Gastrocnemius medialis (tissue), 4 donors: ENCODE measurements at regions not wholly inside any gene's neighbourhood (a gene's known extent, or its start where the extent isn't known, plus 50 kb on each side); places are given as distances from the start of the nearest gene placed in this dataset.

ENCODE experiments used
- ATAC-seq, 2 donors: fragments of 150-250 bp; one replicate each; pipeline ENCODE4 v1.9.1; 2016
- DNase-seq, 2 donors: peaks; one replicate each; pipeline ENCODE4 v3.0.0-alpha.2; 2019
- H3K27ac ChIP-seq, 4 donors: fragments of 200-600 bp; sonication (generic); 1 replicate in 1 of 4; 2 replicates in 3 of 4; pipeline ENCODE4 v1.5.1; 2016 to 2018; ENCODE audit warnings: mild to moderate bottlenecking in 2 of 4, moderate library complexity in 1 of 4
- H3K27me3 ChIP-seq, 3 donors: fragments of 200-600 bp; sonication (generic) in 2 of 3; 1 replicate in 1 of 3; 2 replicates in 2 of 3; pipeline versions ENCODE4 v1.5.1 to v1.6.0; 2016 to 2019; ENCODE audit warnings: mild to moderate bottlenecking in 1 of 3, moderate library complexity in 1 of 3
- H3K36me3 ChIP-seq, 2 donors: fragments of 200-600 bp; sonication (generic) in 1 of 2; one replicate each; pipeline ENCODE4 v1.5.1; 2017 to 2018
- H3K4me1 ChIP-seq, 2 donors: fragments of 200-600 bp; sonication (generic) in 1 of 2; one replicate each; pipeline ENCODE4 v1.5.1; 2016 to 2017; ENCODE audit warnings: mild to moderate bottlenecking in 2 of 2
- H3K4me3 ChIP-seq, 4 donors: fragments of 200-600 bp; sonication (generic) in 3 of 4; 1 replicate in 1 of 4; 2 replicates in 3 of 4; pipeline ENCODE4 v1.5.1; 2016 to 2019; ENCODE audit warnings: mild to moderate bottlenecking in 2 of 4
- H3K9me3 ChIP-seq, 3 donors: fragments of 200-600 bp; sonication (generic) in 2 of 3; 1 replicate in 1 of 3; 2 replicates in 2 of 3; pipeline ENCODE4 v1.5.1; 2016 to 2019
- POLR2A ChIP-seq, 2 donors: fragments of 450-650 bp; IDR thresholded peaks; one replicate each; pipeline ENCODE4 v1.6.1; 2017; ENCODE audit warnings: antibody characterized with exemption in 2 of 2, mild to moderate bottlenecking in 2 of 2, moderate library complexity in 2 of 2
- in situ Hi-C, 4 donors: fragments of 200-750 bp; cut with MboI; loops; one replicate each; pipeline versions ENCODE4 v1.15.0 to v1.8.0; 2017; ENCODE audit warnings: low sequenced_read_pairs in 4 of 4
- intact Hi-C: fragments of 100-400 bp; cut with DNase I; formaldehyde crosslinking; loops from one replicate; pipeline ENCODE4 v1.15.1; 2023; ENCODE audit warnings: low total_unique reads
- TF ChIP-seq, protein P1 (sequence below), 5 experiments: fragments of 450-650 bp in 3 of 5; fragments of 200-600 bp in 2 of 5; sonication (generic) in 2 of 5; IDR thresholded peaks in 4 of 5; conservative IDR thresholded peaks in 1 of 5; 1 replicate in 4 of 5; 2 replicates in 1 of 5; pipeline ENCODE4 v1.5.1; 2016 to 2019; ENCODE audit warnings: antibody characterized with exemption in 5 of 5, mild to moderate bottlenecking in 3 of 5, moderate library complexity in 3 of 5

DNA sequence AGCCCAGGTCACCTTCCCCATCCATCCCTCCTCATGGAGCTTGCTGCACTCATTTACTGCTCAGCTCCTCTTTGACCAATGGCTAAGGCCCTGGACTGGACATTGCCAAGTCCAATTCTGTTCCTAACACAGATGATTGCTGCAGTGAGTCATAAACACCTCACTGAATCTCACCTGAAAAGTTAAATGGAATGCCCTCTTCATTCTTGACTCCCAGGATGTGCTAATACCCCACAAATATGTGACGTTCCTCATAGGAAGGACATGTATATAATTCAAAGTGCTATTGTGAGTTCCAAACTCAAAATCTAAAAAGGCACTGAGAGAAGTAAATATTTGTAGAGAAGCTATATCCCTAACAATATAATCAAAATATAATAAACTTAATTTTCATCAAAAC lies 73.5 kb upstream of the DLX6 start:
- Histone ChIP-seq H3K4me1 (no peaks in the 10 kb centered on the region), H3K27me3 (no peaks in the 10 kb centered on the region), H3K9me3 (no peaks in the 10 kb centered on the region), H3K36me3 (no peaks in the 10 kb centered on the region), H3K27ac (no peak overlapping the region), H3K4me3 (no peak overlapping the region)
- intact Hi-C loops (no loop called here), in situ Hi-C loops (no loop called here)
- no peak for TF ChIP-seq POLR2A (IDR thresholded peaks at IDR 0.05)
- TF ChIP-seq, protein P1, sequence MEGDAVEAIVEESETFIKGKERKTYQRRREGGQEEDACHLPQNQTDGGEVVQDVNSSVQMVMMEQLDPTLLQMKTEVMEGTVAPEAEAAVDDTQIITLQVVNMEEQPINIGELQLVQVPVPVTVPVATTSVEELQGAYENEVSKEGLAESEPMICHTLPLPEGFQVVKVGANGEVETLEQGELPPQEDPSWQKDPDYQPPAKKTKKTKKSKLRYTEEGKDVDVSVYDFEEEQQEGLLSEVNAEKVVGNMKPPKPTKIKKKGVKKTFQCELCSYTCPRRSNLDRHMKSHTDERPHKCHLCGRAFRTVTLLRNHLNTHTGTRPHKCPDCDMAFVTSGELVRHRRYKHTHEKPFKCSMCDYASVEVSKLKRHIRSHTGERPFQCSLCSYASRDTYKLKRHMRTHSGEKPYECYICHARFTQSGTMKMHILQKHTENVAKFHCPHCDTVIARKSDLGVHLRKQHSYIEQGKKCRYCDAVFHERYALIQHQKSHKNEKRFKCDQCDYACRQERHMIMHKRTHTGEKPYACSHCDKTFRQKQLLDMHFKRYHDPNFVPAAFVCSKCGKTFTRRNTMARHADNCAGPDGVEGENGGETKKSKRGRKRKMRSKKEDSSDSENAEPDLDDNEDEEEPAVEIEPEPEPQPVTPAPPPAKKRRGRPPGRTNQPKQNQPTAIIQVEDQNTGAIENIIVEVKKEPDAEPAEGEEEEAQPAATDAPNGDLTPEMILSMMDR (IDR thresholded peaks at IDR 0.05 in 4 of 5, conservative IDR thresholded peaks at IDR 0.05 in 1 of 5) = no peak
- no peak for ATAC-seq
- no peak for DNase-seq

DNA sequence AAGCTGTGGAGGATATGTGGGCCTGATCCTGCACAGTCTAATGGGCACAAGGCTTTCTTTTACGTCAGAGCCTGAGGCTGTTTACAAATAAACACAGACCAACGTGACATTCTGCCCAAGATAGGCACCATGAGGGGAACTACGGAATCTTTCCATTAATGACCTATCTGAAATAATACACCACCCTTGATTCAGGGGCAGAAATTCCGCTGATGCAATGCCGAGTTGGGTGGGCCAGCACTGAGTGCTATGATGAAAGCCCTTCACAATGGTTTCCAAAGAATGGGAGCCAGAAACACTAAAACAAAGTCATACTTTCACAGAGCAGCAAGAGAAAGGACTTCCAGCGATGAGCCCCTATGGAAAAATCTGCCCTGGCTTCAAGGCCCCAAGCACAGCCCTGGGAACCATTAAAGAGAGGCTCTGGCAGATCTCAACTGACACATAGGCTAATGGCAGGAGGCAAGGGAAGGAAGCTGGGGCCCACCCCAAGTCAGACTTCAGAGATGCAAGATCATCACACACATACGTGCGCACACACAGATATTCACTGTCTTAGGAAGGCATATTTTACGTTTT lies 72.2 kb upstream of the DLX6 start:
- H3K27me3 ChIP-seq = no peaks in the 10 kb centered on the region
- DNase-seq = no peak
- H3K4me3 ChIP-seq = no peak overlapping the region
- H3K4me1 ChIP-seq = no peaks in the 10 kb centered on the region
- no peaks in the 10 kb centered on the region for H3K36me3 ChIP-seq
- intact Hi-C loops (no loop called here), in situ Hi-C loops (no loop called here)
- H3K9me3 ChIP-seq = no peaks in the 10 kb centered on the region
- TF ChIP-seq, protein P1 (IDR thresholded peaks at IDR 0.05 in 4 of 5, conservative IDR thresholded peaks at IDR 0.05 in 1 of 5) = no peak
- TF ChIP-seq POLR2A (IDR thresholded peaks at IDR 0.05) = no peak
- ATAC-seq = no peak
- no peak overlapping the region for H3K27ac ChIP-seq

DNA sequence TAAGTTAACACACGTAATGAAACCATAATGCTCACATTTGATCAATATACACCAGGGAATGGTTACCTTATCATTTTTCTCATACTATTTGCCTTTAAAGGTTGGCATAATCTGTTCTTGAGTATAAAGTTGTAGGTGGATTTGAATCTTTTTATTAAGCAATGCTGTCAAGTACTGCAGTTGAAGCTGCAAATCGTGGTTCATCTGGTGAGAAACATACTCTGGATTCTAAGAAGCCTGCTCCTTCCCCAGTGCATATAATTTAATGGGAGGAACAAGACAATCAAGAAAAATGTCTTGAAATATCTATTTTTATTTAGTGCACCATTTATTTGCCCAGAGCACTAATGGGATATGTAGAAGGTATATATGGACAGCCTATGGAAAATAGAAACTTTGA lies 68.7 kb upstream of the DLX6 start:
- intact Hi-C loops = no loop called here
- Histone ChIP-seq H3K27me3 (no peaks in the 10 kb centered on the region), H3K4me1 (no peaks in the 10 kb centered on the region), H3K4me3 (no peak overlapping the region), H3K9me3 (no peaks in the 10 kb centered on the region), H3K27ac (no peak overlapping the region), H3K36me3 (no peaks in the 10 kb centered on the region)
- in situ Hi-C loops = no loop called here
- no peak for TF ChIP-seq POLR2A (IDR thresholded peaks at IDR 0.05)
- ATAC-seq (no peak), DNase-seq (no peak)

DNA sequence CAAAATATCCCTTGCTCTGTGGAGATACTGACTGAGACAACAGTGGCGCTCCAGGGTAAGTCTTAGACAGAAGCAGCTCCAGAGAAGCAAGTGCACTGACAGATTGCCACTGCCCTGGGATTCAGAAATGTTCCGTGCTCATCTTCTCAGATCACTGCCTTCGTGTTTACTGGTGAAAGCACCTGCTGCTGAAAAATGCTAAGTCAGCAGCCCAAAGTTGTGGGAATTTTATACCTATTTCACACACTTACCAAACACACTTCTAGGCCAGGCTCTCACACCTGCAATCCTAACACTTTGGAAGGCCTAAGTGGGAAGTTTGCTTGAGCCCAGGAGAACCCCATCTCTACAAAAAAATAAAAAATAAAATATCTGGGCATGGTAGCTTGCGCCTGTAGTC lies 63.2 kb upstream of the DLX6 start:
- Histone ChIP-seq H3K4me1 (no peaks in the 10 kb centered on the region), H3K36me3 (no peaks in the 10 kb centered on the region), H3K27me3 (no peaks in the 10 kb centered on the region), H3K27ac (no peak overlapping the region), H3K9me3 (no peaks in the 10 kb centered on the region), H3K4me3 (no peak overlapping the region)
- TF ChIP-seq POLR2A (IDR thresholded peaks at IDR 0.05) = no peak
- TF ChIP-seq, protein P1 (IDR thresholded peaks at IDR 0.05 in 4 of 5, conservative IDR thresholded peaks at IDR 0.05 in 1 of 5) = no peak
- in situ Hi-C loops = no loop called here
- DNase-seq (no peak), ATAC-seq (no peak)
- intact Hi-C loops = no loop called here

DNA sequence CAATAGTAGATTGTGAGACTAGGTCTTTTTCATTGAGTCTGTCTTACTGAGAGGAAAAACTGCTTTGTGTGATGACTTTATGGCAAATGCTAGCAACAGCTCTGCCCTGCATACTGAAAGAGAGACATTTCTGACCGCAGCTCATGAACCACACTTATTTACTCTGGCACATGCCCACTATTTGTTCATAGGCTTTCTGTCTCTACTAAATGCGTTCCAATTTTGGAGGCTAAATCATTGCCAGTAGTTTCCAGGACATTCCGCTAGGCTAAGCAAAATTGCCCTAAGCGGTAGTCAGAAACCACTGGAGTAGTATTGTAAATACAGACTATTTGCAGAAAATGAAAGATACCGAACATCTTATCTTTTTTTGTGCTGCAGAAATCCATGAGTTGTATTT lies 55.6 kb upstream of the DLX6 start:
- intact Hi-C loops = loop anchor here (10.0 kb wide), 1 partner anchor 205 kb away; no protein-coding TSS in a partner anchor
- no peak for ATAC-seq
- no peaks in the 10 kb centered on the region for H3K36me3 ChIP-seq
- H3K27ac ChIP-seq = no peak overlapping the region
- in situ Hi-C loops = no loop called here
- no peak for TF ChIP-seq POLR2A (IDR thresholded peaks at IDR 0.05)
- TF ChIP-seq, protein P1 (IDR thresholded peaks at IDR 0.05 in 4 of 5, conservative IDR thresholded peaks at IDR 0.05 in 1 of 5) = no peak
- H3K27me3 ChIP-seq = no peaks in the 10 kb centered on the region
- no peak overlapping the region for H3K4me3 ChIP-seq
- H3K4me1 ChIP-seq = no peaks in the 10 kb centered on the region
- H3K9me3 ChIP-seq = no peaks in the 10 kb centered on the region
- no peak for DNase-seq
